HL-60 (cell line): ENCODE measurements at regions not wholly inside any gene's neighbourhood (a gene's known extent, or its start where the extent isn't known, plus 50 kb on each side); places are given as distances from the start of the nearest gene placed in this dataset.

Experiments used
- GABPA ChIP-seq: IDR thresholded peaks from 2 replicates; pipeline ENCODE4 v1.6.1; 2012; ENCODE audit warnings: low read depth
- POLR2AphosphoS5 ChIP-seq: IDR thresholded peaks from 2 replicates; pipeline ENCODE4 v1.6.1; 2012; ENCODE audit warnings: low read depth
- TF ChIP-seq, protein P1 (sequence below): IDR thresholded peaks from one replicate; pipeline ENCODE4 v1.5.1; 2011; ENCODE audit warnings: low read length, control low read depth, inconsistent platforms; ENCODE audit not compliant: insufficient read depth
- TF ChIP-seq, protein P2 (sequence below): IDR thresholded peaks from 2 replicates; pipeline ENCODE4 v1.6.1; 2012; ENCODE audit warnings: low read depth; ENCODE audit not compliant: insufficient replicate concordance

DNA sequence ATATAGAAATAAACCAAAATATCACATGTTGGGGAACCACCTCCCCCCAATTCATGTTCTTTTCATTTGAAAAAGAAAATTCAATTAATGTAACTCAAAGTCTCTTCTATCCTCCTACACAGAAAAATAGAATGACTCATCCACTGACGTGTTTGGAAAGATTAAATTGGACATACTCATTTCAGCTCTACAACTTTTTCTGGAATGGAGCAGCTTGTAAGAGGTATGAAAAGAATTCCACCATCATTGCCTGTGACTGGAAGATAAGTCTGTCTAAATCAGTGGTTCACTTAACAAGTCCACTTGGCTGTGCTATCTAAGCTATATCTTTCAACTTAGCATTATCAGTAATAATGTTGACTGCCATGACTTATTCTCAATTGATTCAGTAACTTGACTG lies 702.3 kb downstream of the BRINP3 start:
- TF ChIP-seq, protein P1, sequence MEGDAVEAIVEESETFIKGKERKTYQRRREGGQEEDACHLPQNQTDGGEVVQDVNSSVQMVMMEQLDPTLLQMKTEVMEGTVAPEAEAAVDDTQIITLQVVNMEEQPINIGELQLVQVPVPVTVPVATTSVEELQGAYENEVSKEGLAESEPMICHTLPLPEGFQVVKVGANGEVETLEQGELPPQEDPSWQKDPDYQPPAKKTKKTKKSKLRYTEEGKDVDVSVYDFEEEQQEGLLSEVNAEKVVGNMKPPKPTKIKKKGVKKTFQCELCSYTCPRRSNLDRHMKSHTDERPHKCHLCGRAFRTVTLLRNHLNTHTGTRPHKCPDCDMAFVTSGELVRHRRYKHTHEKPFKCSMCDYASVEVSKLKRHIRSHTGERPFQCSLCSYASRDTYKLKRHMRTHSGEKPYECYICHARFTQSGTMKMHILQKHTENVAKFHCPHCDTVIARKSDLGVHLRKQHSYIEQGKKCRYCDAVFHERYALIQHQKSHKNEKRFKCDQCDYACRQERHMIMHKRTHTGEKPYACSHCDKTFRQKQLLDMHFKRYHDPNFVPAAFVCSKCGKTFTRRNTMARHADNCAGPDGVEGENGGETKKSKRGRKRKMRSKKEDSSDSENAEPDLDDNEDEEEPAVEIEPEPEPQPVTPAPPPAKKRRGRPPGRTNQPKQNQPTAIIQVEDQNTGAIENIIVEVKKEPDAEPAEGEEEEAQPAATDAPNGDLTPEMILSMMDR = no peak
- TF ChIP-seq POLR2AphosphoS5 (no peak), GABPA (no peak)
- TF ChIP-seq, protein P2, sequence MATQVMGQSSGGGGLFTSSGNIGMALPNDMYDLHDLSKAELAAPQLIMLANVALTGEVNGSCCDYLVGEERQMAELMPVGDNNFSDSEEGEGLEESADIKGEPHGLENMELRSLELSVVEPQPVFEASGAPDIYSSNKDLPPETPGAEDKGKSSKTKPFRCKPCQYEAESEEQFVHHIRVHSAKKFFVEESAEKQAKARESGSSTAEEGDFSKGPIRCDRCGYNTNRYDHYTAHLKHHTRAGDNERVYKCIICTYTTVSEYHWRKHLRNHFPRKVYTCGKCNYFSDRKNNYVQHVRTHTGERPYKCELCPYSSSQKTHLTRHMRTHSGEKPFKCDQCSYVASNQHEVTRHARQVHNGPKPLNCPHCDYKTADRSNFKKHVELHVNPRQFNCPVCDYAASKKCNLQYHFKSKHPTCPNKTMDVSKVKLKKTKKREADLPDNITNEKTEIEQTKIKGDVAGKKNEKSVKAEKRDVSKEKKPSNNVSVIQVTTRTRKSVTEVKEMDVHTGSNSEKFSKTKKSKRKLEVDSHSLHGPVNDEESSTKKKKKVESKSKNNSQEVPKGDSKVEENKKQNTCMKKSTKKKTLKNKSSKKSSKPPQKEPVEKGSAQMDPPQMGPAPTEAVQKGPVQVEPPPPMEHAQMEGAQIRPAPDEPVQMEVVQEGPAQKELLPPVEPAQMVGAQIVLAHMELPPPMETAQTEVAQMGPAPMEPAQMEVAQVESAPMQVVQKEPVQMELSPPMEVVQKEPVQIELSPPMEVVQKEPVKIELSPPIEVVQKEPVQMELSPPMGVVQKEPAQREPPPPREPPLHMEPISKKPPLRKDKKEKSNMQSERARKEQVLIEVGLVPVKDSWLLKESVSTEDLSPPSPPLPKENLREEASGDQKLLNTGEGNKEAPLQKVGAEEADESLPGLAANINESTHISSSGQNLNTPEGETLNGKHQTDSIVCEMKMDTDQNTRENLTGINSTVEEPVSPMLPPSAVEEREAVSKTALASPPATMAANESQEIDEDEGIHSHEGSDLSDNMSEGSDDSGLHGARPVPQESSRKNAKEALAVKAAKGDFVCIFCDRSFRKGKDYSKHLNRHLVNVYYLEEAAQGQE = no peak
